Activated naive CD8-positive, alpha-beta T cell treated with anti-CD3 and anti-CD28 coated beads, Interleukin-2, amount 10 ng/mL, durations not matched to agents 7 days and 5 days (primary cell): ENCODE measurements at regions not wholly inside any gene's neighbourhood (a gene's known extent, or its start where the extent isn't known, plus 50 kb on each side); places are given as distances from the start of the nearest gene placed in this dataset.

Experiments used
- ATAC-seq: fragments of 150-1000 bp; cut with Tn5 transposase; one replicate; pipeline ENCODE4 v1.10.0; 2021; ENCODE audit warnings: low read depth, moderate library complexity
- POLR2A ChIA-PET: fragments of 350-600 bp; sonication (Branson Sonifier 250); formaldehyde crosslinking; loops from one replicate; lab custom pipeline; 2021; ENCODE audit warnings: antibody characterized with exemption; lab: Charles Lee
- DNase-seq: peaks from one replicate; pipeline ENCODE4 v3.0.0; 2021
- H3K27ac Mint-ChIP-seq: one replicate; pipeline ENCODE4 v1.8.0; 2022; ENCODE audit warnings: mild to moderate bottlenecking, mixed read lengths
- H3K27me3 Mint-ChIP-seq: one replicate; pipeline ENCODE4 v1.8.0; 2022; ENCODE audit warnings: mild to moderate bottlenecking, moderate library complexity, mixed read lengths
- H3K36me3 Mint-ChIP-seq: one replicate; pipeline ENCODE4 v1.8.0; 2021; ENCODE audit warnings: mild to moderate bottlenecking, mixed read lengths
- H3K4me1 Mint-ChIP-seq: one replicate; pipeline ENCODE4 v1.8.0; 2021; ENCODE audit warnings: mixed read lengths
- H3K4me3 Mint-ChIP-seq: one replicate; pipeline ENCODE4 v1.8.0; 2022; ENCODE audit warnings: mild to moderate bottlenecking, moderate library complexity, mixed read lengths
- H3K9me3 Mint-ChIP-seq: one replicate; pipeline ENCODE4 v1.8.0; 2021; ENCODE audit warnings: mixed read lengths

GRCh38 chr20:52845044-52845443, 127.1 kb upstream of the TSHZ2 start:
- no peak for ATAC-seq
- Mint-ChIP-seq H3K9me3 (no peaks in the 10 kb centered on the region), H3K27ac (no peak overlapping the region), H3K4me3 (no peak overlapping the region), H3K4me1 (no peaks in the 10 kb centered on the region), H3K36me3 (no peaks in the 10 kb centered on the region), H3K27me3 (peaks cover 3% of the 10 kb centered on the region)
- no peak for DNase-seq
- POLR2A ChIA-PET: no interaction called here

- no peak for DNase-seq
- H3K4me3 Mint-ChIP-seq: no peak overlapping the region
- POLR2A ChIA-PET: no interaction called here
- H3K4me1 Mint-ChIP-seq: no peaks in the 10 kb centered on the region
- H3K36me3 Mint-ChIP-seq: no peaks in the 10 kb centered on the region
- peaks cover 3% of the 10 kb centered on the region for H3K27me3 Mint-ChIP-seq
- H3K27ac Mint-ChIP-seq: no peak overlapping the region
- H3K9me3 Mint-ChIP-seq: no peaks in the 10 kb centered on the region
- no peak for ATAC-seq
Observed at GRCh38 chr20:52843425-52843824, 128.7 kb upstream of the TSHZ2 start.

GRCh38 chr20:52841003-52841402, 131.2 kb upstream of the TSHZ2 start:
- Mint-ChIP-seq H3K4me1 (no peaks in the 10 kb centered on the region), H3K27me3 (peaks cover 3% of the 10 kb centered on the region), H3K36me3 (no peaks in the 10 kb centered on the region), H3K9me3 (no peaks in the 10 kb centered on the region), H3K27ac (no peak overlapping the region), H3K4me3 (no peak overlapping the region)
- no peak for DNase-seq
- no peak for ATAC-seq
- POLR2A ChIA-PET: no interaction called here

- Mint-ChIP-seq H3K9me3 (no peaks in the 10 kb centered on the region), H3K4me3 (no peak overlapping the region), H3K4me1 (no peaks in the 10 kb centered on the region), H3K36me3 (no peaks in the 10 kb centered on the region), H3K27me3 (peaks cover 3% of the 10 kb centered on the region), H3K27ac (no peak overlapping the region)
- ATAC-seq (no peak), DNase-seq (no peak)
- POLR2A ChIA-PET: no interaction called here
Observed at GRCh38 chr20:52840041-52840440, 132.1 kb upstream of the TSHZ2 start.

GRCh38 chr20:52838510-52839241, 133.5 kb upstream of the TSHZ2 start:
- Mint-ChIP-seq H3K4me3 (no peak overlapping the region), H3K4me1 (no peaks in the 10 kb centered on the region), H3K9me3 (no peaks in the 10 kb centered on the region), H3K36me3 (no peaks in the 10 kb centered on the region), H3K27me3 (peaks cover 3% of the 10 kb centered on the region), H3K27ac (no peak overlapping the region)
- no peak for ATAC-seq
- POLR2A ChIA-PET: no interaction called here
- DNase-seq: no peak

GRCh38 chr20:52837378-52837777, 134.8 kb upstream of the TSHZ2 start:
- no peaks in the 10 kb centered on the region for H3K36me3 Mint-ChIP-seq
- H3K4me3 Mint-ChIP-seq: no peak overlapping the region
- H3K27ac Mint-ChIP-seq: no peak overlapping the region
- H3K4me1 Mint-ChIP-seq: no peaks in the 10 kb centered on the region
- ATAC-seq (no peak), DNase-seq (no peak)
- POLR2A ChIA-PET: no interaction called here
- peaks cover 3% of the 10 kb centered on the region for H3K27me3 Mint-ChIP-seq
- no peaks in the 10 kb centered on the region for H3K9me3 Mint-ChIP-seq

GRCh38 chr20:52833901-52834300, 138.3 kb upstream of the TSHZ2 start:
- H3K36me3 Mint-ChIP-seq: no peaks in the 10 kb centered on the region
- POLR2A ChIA-PET: no interaction called here
- H3K4me1 Mint-ChIP-seq: no peaks in the 10 kb centered on the region
- ATAC-seq: no peak
- H3K27me3 Mint-ChIP-seq: peaks cover under 1% of the 10 kb centered on the region
- H3K4me3 Mint-ChIP-seq: no peak overlapping the region
- H3K27ac Mint-ChIP-seq: no peak overlapping the region
- H3K9me3 Mint-ChIP-seq: peaks cover 4% of the 10 kb centered on the region
- DNase-seq: no peak

- no peak overlapping the region for H3K27ac Mint-ChIP-seq
- peaks cover 7% of the 10 kb centered on the region for H3K9me3 Mint-ChIP-seq
- H3K4me1 Mint-ChIP-seq: no peaks in the 10 kb centered on the region
- DNase-seq: no peak
- H3K27me3 Mint-ChIP-seq: no peaks in the 10 kb centered on the region
- no peaks in the 10 kb centered on the region for H3K36me3 Mint-ChIP-seq
- POLR2A ChIA-PET: no interaction called here
- ATAC-seq: no peak
- no peak overlapping the region for H3K4me3 Mint-ChIP-seq
Observed at GRCh38 chr20:52832151-52832774, 139.9 kb upstream of the TSHZ2 start.

- Mint-ChIP-seq H3K36me3 (no peaks in the 10 kb centered on the region), H3K4me3 (no peak overlapping the region), H3K4me1 (no peaks in the 10 kb centered on the region), H3K9me3 (peaks cover 7% of the 10 kb centered on the region), H3K27ac (no peak overlapping the region), H3K27me3 (no peaks in the 10 kb centered on the region)
- POLR2A ChIA-PET: no interaction called here
- ATAC-seq (no peak), DNase-seq (no peak)
Observed at GRCh38 chr20:52830598-52830997, 141.6 kb upstream of the TSHZ2 start.

- Mint-ChIP-seq H3K4me1 (peaks cover 2% of the 10 kb centered on the region), H3K9me3 (peaks cover 7% of the 10 kb centered on the region), H3K36me3 (no peaks in the 10 kb centered on the region), H3K27ac (no peak overlapping the region), H3K4me3 (no peak overlapping the region), H3K27me3 (no peaks in the 10 kb centered on the region)
- POLR2A ChIA-PET: no interaction called here
- DNase-seq (no peak), ATAC-seq (no peak)
Observed at GRCh38 chr20:52829111-52829510, 143.0 kb upstream of the TSHZ2 start.

- Mint-ChIP-seq H3K4me3 (no peak overlapping the region), H3K9me3 (peaks cover 7% of the 10 kb centered on the region), H3K27me3 (no peaks in the 10 kb centered on the region), H3K4me1 (peaks cover 2% of the 10 kb centered on the region), H3K36me3 (no peaks in the 10 kb centered on the region), H3K27ac (no peak overlapping the region)
- DNase-seq: no peak
- no peak for ATAC-seq
- POLR2A ChIA-PET: no interaction called here
Observed at GRCh38 chr20:52828199-52828598, 144.0 kb upstream of the TSHZ2 start.

GRCh38 chr20:52826722-52827121, 145.4 kb upstream of the TSHZ2 start:
- POLR2A ChIA-PET: no interaction called here
- ATAC-seq: no peak
- Mint-ChIP-seq H3K4me3 (no peak overlapping the region), H3K27ac (no peak overlapping the region), H3K36me3 (no peaks in the 10 kb centered on the region), H3K27me3 (no peaks in the 10 kb centered on the region), H3K4me1 (peaks cover 2% of the 10 kb centered on the region), H3K9me3 (peaks cover 7% of the 10 kb centered on the region)
- no peak for DNase-seq

- POLR2A ChIA-PET: no interaction called here
- H3K4me1 Mint-ChIP-seq: peaks cover 2% of the 10 kb centered on the region
- no peak for DNase-seq
- peaks cover 7% of the 10 kb centered on the region for H3K9me3 Mint-ChIP-seq
- no peak overlapping the region for H3K27ac Mint-ChIP-seq
- ATAC-seq: no peak
- no peaks in the 10 kb centered on the region for H3K27me3 Mint-ChIP-seq
- no peaks in the 10 kb centered on the region for H3K36me3 Mint-ChIP-seq
- H3K4me3 Mint-ChIP-seq: no peak overlapping the region
Observed at GRCh38 chr20:52826321-52826720, 145.8 kb upstream of the TSHZ2 start.

- no peak overlapping the region for H3K4me3 Mint-ChIP-seq
- no peaks in the 10 kb centered on the region for H3K27me3 Mint-ChIP-seq
- no peak overlapping the region for H3K27ac Mint-ChIP-seq
- no peak for ATAC-seq
- H3K9me3 Mint-ChIP-seq: peaks cover 3% of the 10 kb centered on the region
- H3K4me1 Mint-ChIP-seq: peaks cover 2% of the 10 kb centered on the region
- no peak for DNase-seq
- no peaks in the 10 kb centered on the region for H3K36me3 Mint-ChIP-seq
- POLR2A ChIA-PET: no interaction called here
Observed at GRCh38 chr20:52824494-52825216, 147.5 kb upstream of the TSHZ2 start.
